CD14-positive monocyte (primary cell): ENCODE measurements at regions not wholly inside any gene's neighbourhood (a gene's known extent, or its start where the extent isn't known, plus 50 kb on each side); places are given as distances from the start of the nearest gene placed in this dataset.

Source experiments
- DNase-seq, 3 donors: peaks; one replicate each; pipeline ENCODE4 v3.0.0-alpha.2; 2011 to 2022
- H2AFZ ChIP-seq: 2 replicates; pipeline ENCODE4 v1.6.0; 2012; ENCODE audit warnings: mild to moderate bottlenecking, low read depth, low read length, inconsistent platforms; ENCODE audit not compliant: insufficient read depth, poor library complexity, severe bottlenecking
- H3K27ac ChIP-seq, 2 donors: 1 replicate in 1 of 2; 2 replicates in 1 of 2; pipeline ENCODE4 v1.5.1; 2012 to 2013; ENCODE audit warnings: low read length in 2 of 2, control low read depth in 1 of 2, inconsistent platforms in 1 of 2, low read depth in 1 of 2, mild to moderate bottlenecking in 1 of 2
- H3K27me3 ChIP-seq, 2 donors: one replicate each; pipeline versions ENCODE4 v1.6.0 to v1.6.1; 2011 to 2013; ENCODE audit warnings: low read length in 2 of 2; ENCODE audit not compliant: control insufficient read depth in 2 of 2, insufficient read depth in 2 of 2
- H3K36me3 ChIP-seq, 2 donors: replicated peaks in 1 of 2; 1 replicate in 1 of 2; 2 replicates in 1 of 2; pipeline versions ENCODE4 v1.5.1 to v1.6.1; 2012 to 2013; ENCODE audit warnings: low read length in 2 of 2, control low read depth in 1 of 2, inconsistent platforms in 1 of 2, mild to moderate bottlenecking in 1 of 2; ENCODE audit not compliant: insufficient read depth in 2 of 2, control insufficient read depth in 1 of 2
- H3K4me1 ChIP-seq, 2 donors: 1 replicate in 1 of 2; 2 replicates in 1 of 2; pipeline versions ENCODE4 v1.5.1 to v1.6.1; 2012 to 2013; ENCODE audit warnings: low read length in 2 of 2, control low read depth in 1 of 2, inconsistent platforms in 1 of 2, mild to moderate bottlenecking in 1 of 2, moderate library complexity in 1 of 2; ENCODE audit not compliant: insufficient read depth in 2 of 2, control insufficient read depth in 1 of 2
- H3K4me2 ChIP-seq: replicated peaks from 2 replicates; pipeline ENCODE3; 2012; ENCODE audit warnings: low read length, moderate library complexity, mild to moderate bottlenecking; ENCODE audit not compliant: poor library complexity, severe bottlenecking; ENCODE audit errors: extremely low read depth
- H3K4me3 ChIP-seq, 3 experiments: fragments of 200-600 bp in 1 of 3; sonication (generic) in 1 of 3; replicated peaks in 1 of 3; 1 replicate in 2 of 3; 2 replicates in 1 of 3; pipeline ENCODE4 v1.5.1; 2011 to 2013; ENCODE audit warnings: low read length in 3 of 3, mild to moderate bottlenecking in 3 of 3, control low read depth in 2 of 3, low read depth in 2 of 3, inconsistent platforms in 1 of 3, moderate library complexity in 1 of 3
- H3K79me2 ChIP-seq: 2 replicates; pipeline ENCODE4 v1.6.0; 2012; ENCODE audit warnings: mild to moderate bottlenecking, control low read depth, inconsistent platforms, low read length, moderate library complexity; ENCODE audit not compliant: insufficient read depth
- H3K9ac ChIP-seq: 2 replicates; pipeline ENCODE4 v1.6.0; 2017; ENCODE audit warnings: low read length, mild to moderate bottlenecking; ENCODE audit not compliant: insufficient read depth, poor library complexity, severe bottlenecking
- H3K9me3 ChIP-seq, 2 donors: replicated peaks in 1 of 2; 1 replicate in 1 of 2; 2 replicates in 1 of 2; pipeline versions ENCODE4 v1.5.1 to v1.6.1; 2012 to 2013; ENCODE audit warnings: low read length in 2 of 2, control low read depth in 1 of 2; ENCODE audit not compliant: control insufficient read depth in 1 of 2, insufficient read depth in 1 of 2
- H4K20me1 ChIP-seq: 2 replicates; pipeline ENCODE4 v1.6.0; 2012; ENCODE audit warnings: mild to moderate bottlenecking, low read length, control low read depth, moderate library complexity; ENCODE audit not compliant: insufficient read depth
- H3K27ac Mint-ChIP-seq, 7 donors: one replicate each; pipeline ENCODE4 v1.8.0; 2020; ENCODE audit warnings: mild to moderate bottlenecking in 7 of 7, mixed read lengths in 7 of 7, moderate library complexity in 6 of 7, inconsistent platforms in 2 of 7
- H3K27me3 Mint-ChIP-seq, 3 donors: one replicate each; pipeline ENCODE4 v1.8.0; 2021 to 2022; ENCODE audit warnings: low read depth in 3 of 3, mild to moderate bottlenecking in 3 of 3, mixed read lengths in 3 of 3, moderate library complexity in 3 of 3, inconsistent platforms in 1 of 3
- H3K36me3 Mint-ChIP-seq, 2 donors: one replicate each; pipeline ENCODE4 v1.8.0; 2020; ENCODE audit warnings: mixed read lengths in 2 of 2, inconsistent platforms in 1 of 2, mild to moderate bottlenecking in 1 of 2
- H3K4me1 Mint-ChIP-seq: one replicate; pipeline ENCODE4 v1.8.0; 2020; ENCODE audit warnings: mild to moderate bottlenecking, mixed read lengths
- H3K4me3 Mint-ChIP-seq, 2 donors: one replicate each; pipeline ENCODE4 v1.8.0; 2020; ENCODE audit warnings: mild to moderate bottlenecking in 2 of 2, mixed read lengths in 2 of 2, moderate library complexity in 1 of 2
- H3K9me3 Mint-ChIP-seq, 7 donors: one replicate each; pipeline ENCODE4 v1.8.0; 2020 to 2022; ENCODE audit warnings: mixed read lengths in 7 of 7, mild to moderate bottlenecking in 6 of 7, moderate library complexity in 6 of 7, inconsistent platforms in 2 of 7
- WGBS: methylation state at CpG from one replicate; pipeline ENCODE4 v1.1.5; 2013; ENCODE audit warnings: missing lambda C conversion rate; ENCODE audit not compliant: insufficient coverage; 5-methylcytosine and 5-hydroxymethylcytosine counted together
- intact Hi-C, 2 donors: fragments of 100-400 bp; cut with micrococcal nuclease; formaldehyde crosslinking; loops; one replicate each; pipeline versions ENCODE4 v1.15.0 to v1.15.1; 2023
- TF ChIP-seq, protein P1 (sequence below): fragments of 200-600 bp; IDR thresholded peaks from one replicate; pipeline ENCODE4 v1.8.0; 2022; ENCODE audit warnings: antibody characterized with exemption, mild to moderate bottlenecking

DNA sequence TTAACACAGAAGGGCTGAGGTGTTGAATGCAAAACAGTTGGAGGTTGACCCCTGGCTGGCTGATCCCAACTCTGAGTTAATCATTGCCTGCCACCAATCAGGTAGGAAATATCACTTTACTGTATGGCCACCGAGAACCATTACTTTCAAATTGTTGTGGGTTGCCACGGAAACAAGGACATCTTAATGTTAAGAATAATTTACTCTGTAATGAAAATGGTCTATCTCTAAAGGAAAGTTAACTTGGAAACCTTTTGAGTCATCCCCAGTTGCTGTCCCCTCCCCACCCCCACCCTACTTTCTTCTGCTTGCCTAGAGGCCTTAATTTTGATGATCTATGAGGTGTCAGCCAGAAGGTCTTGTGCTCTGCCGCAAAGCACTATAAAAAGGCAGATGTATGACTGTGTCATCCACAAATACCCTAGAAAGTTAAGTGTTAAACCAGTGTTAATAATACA, 78.7 kb upstream of the SNRK start:
- no peaks in the 10 kb centered on the region for H3K79me2 ChIP-seq
- H3K27ac ChIP-seq: no peak overlapping the region
- DNase-seq: no peak
- Mint-ChIP-seq H3K27ac (no peak overlapping the region), H3K4me3 (no peak overlapping the region), H3K27me3 (peaks cover 0 to 2% (median 0%) of the 10 kb centered on the region in 3 donors), H3K4me1 (no peaks in the 10 kb centered on the region), H3K36me3 (no peaks in the 10 kb centered on the region), H3K9me3 (peaks cover 0 to 3% (median 0%) of the 10 kb centered on the region in 7 donors)
- no peak overlapping the region for H3K4me2 ChIP-seq
- H3K4me1 ChIP-seq: no peaks in the 10 kb centered on the region
- intact Hi-C loops: no loop called here
- H3K9ac ChIP-seq: no peak overlapping the region
- no CpG with 5 or more reads among the region's 3 CpGs for WGBS
- no peaks in the 10 kb centered on the region for H3K27me3 ChIP-seq
- no peak overlapping the region for H2AFZ ChIP-seq
- no peaks in the 10 kb centered on the region for H3K9me3 ChIP-seq
- no peaks in the 10 kb centered on the region for H3K36me3 ChIP-seq
- H4K20me1 ChIP-seq: no peaks in the 10 kb centered on the region
- TF ChIP-seq, protein P1, sequence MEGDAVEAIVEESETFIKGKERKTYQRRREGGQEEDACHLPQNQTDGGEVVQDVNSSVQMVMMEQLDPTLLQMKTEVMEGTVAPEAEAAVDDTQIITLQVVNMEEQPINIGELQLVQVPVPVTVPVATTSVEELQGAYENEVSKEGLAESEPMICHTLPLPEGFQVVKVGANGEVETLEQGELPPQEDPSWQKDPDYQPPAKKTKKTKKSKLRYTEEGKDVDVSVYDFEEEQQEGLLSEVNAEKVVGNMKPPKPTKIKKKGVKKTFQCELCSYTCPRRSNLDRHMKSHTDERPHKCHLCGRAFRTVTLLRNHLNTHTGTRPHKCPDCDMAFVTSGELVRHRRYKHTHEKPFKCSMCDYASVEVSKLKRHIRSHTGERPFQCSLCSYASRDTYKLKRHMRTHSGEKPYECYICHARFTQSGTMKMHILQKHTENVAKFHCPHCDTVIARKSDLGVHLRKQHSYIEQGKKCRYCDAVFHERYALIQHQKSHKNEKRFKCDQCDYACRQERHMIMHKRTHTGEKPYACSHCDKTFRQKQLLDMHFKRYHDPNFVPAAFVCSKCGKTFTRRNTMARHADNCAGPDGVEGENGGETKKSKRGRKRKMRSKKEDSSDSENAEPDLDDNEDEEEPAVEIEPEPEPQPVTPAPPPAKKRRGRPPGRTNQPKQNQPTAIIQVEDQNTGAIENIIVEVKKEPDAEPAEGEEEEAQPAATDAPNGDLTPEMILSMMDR: no peak
- H3K4me3 ChIP-seq: no peak overlapping the region

DNA sequence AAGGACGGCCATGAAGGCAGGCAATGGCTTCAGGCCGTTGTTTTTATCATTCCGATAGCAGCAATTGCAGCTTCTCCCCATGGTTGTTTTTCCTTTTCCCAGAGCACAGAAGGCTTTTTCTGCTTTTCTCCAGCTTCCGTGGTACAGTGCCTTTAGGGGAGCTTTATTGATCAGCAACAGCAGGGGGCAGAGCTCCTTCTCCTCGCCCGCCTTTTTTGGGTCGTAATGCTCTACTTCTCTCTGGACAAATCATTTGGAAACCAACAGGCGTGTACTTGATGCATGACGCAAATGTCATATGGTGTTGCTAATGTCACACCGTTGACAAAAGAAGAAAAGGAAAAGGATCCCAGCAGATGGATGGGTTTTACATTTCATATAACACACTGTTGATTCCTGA, 79.7 kb upstream of the SNRK start:
- Histone ChIP-seq H3K36me3 (no peaks in the 10 kb centered on the region), H3K9me3 (no peaks in the 10 kb centered on the region), H2AFZ (no peak overlapping the region), H3K4me3 (no peak overlapping the region), H3K79me2 (no peaks in the 10 kb centered on the region), H3K27me3 (no peaks in the 10 kb centered on the region), H3K4me1 (no peaks in the 10 kb centered on the region), H3K9ac (no peak overlapping the region), H4K20me1 (no peaks in the 10 kb centered on the region), H3K27ac (no peak overlapping the region), H3K4me2 (no peak overlapping the region)
- H3K9me3 Mint-ChIP-seq: peaks cover 0 to 3% (median 0%) of the 10 kb centered on the region in 7 donors
- H3K27ac Mint-ChIP-seq: no peak overlapping the region
- WGBS: 100% methylated on average over 2 of the region's 10 CpGs
- no peaks in the 10 kb centered on the region for H3K36me3 Mint-ChIP-seq
- intact Hi-C loops: no loop called here
- peaks cover 0 to 2% (median 0%) of the 10 kb centered on the region in 3 donors for H3K27me3 Mint-ChIP-seq
- TF ChIP-seq, protein P1: no peak
- no peaks in the 10 kb centered on the region for H3K4me1 Mint-ChIP-seq
- DNase-seq: no peak
- no peak overlapping the region for H3K4me3 Mint-ChIP-seq
